GM12878 (cell line): ENCODE measurements at regions not wholly inside any gene's neighbourhood (a gene's known extent, or its start where the extent isn't known, plus 50 kb on each side); places are given as distances from the start of the nearest gene placed in this dataset.

Source experiments
- CEBPB ChIP-seq, 2 experiments: fragments of 150-350 bp in 1 of 2; IDR thresholded peaks; 2 replicates each; pipeline ENCODE4 v1.6.1; 2012 to 2014; ENCODE audit warnings: low read depth in 2 of 2, low read length in 2 of 2, borderline replicate concordance in 1 of 2, inconsistent platforms in 1 of 2
- HDAC2 ChIP-seq: fragments of 200-600 bp; sonication (generic); IDR thresholded peaks from 2 replicates; pipeline ENCODE4 v1.6.1; 2017
- MEF2A ChIP-seq: IDR thresholded peaks from 2 replicates; pipeline ENCODE4 v1.6.1; 2011; ENCODE audit warnings: low read depth, mild to moderate bottlenecking, low read length, moderate library complexity; ENCODE audit not compliant: insufficient read depth
- POLR2A ChIP-seq: IDR thresholded peaks from 2 replicates; pipeline ENCODE4 v1.6.1; 2011; ENCODE audit warnings: low read depth, mild to moderate bottlenecking, low read length
- TF ChIP-seq, protein P1 (sequence below), 3 experiments: IDR thresholded peaks in 2 of 3; conservative IDR thresholded peaks in 1 of 3; 2 replicates each; pipeline ENCODE4 v1.5.1; 2011; ENCODE audit warnings: low read depth in 3 of 3, low read length in 3 of 3, mild to moderate bottlenecking in 3 of 3, control low read depth in 2 of 3, moderate library complexity in 2 of 3, inconsistent platforms in 1 of 3, mixed read lengths in 1 of 3; ENCODE audit not compliant: control insufficient read depth in 2 of 3, insufficient read depth in 1 of 3; ENCODE audit errors: extremely low read depth in 1 of 3
- TF ChIP-seq, protein P2 (sequence below): IDR thresholded peaks from 2 replicates; pipeline ENCODE4 v1.6.1; 2011; ENCODE audit warnings: low read depth, low read length, improper control_type of control experiment, borderline replicate concordance

DNA sequence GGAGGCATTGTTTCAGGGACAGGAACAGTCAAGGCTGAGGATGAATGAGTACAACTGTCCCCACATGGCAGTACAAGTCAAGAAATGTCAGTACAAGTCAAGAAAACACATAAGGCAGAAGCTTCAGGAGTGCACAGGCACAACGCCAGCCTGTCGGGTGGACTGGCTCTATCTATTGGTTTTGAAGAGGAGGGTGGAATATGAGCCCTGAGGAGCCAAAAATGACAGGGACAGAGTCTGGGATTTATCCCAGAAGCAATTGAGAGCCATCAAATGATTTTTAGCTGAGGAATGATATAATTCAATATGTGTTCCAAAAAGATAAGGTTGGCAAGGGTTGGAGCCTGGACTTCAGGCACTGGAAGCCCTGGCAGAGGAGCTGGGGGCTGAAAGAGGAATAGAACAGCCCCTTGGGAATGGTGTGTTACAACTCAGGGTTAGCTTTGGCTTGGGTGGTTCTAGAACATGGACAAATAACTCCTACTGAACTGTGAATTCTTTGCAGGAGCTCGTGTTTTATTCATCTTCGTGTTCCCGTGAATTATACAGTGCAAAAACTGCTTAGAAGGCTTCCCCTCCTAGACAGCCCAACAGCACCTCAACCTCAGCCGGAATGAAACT is 425.7 kb upstream of the ARID1B start:
- TF ChIP-seq CEBPB (IDR thresholded peaks at IDR 0.05; ENCODE audit: borderline replicate concordance in 1 of 2, low read depth in 2 of 2, low read length in 2 of 2) (no peak), POLR2A (no peak), MEF2A (no peak), HDAC2 (no peak)
- TF ChIP-seq, protein P1, sequence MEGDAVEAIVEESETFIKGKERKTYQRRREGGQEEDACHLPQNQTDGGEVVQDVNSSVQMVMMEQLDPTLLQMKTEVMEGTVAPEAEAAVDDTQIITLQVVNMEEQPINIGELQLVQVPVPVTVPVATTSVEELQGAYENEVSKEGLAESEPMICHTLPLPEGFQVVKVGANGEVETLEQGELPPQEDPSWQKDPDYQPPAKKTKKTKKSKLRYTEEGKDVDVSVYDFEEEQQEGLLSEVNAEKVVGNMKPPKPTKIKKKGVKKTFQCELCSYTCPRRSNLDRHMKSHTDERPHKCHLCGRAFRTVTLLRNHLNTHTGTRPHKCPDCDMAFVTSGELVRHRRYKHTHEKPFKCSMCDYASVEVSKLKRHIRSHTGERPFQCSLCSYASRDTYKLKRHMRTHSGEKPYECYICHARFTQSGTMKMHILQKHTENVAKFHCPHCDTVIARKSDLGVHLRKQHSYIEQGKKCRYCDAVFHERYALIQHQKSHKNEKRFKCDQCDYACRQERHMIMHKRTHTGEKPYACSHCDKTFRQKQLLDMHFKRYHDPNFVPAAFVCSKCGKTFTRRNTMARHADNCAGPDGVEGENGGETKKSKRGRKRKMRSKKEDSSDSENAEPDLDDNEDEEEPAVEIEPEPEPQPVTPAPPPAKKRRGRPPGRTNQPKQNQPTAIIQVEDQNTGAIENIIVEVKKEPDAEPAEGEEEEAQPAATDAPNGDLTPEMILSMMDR (IDR thresholded peaks at IDR 0.05 in 2 of 3, conservative IDR thresholded peaks at IDR 0.05 in 1 of 3; ENCODE audit: control insufficient read depth in 2 of 3, extremely low read depth in 1 of 3, insufficient read depth in 1 of 3, low read depth in 3 of 3, low read length in 3 of 3): no peak
- TF ChIP-seq, protein P2, sequence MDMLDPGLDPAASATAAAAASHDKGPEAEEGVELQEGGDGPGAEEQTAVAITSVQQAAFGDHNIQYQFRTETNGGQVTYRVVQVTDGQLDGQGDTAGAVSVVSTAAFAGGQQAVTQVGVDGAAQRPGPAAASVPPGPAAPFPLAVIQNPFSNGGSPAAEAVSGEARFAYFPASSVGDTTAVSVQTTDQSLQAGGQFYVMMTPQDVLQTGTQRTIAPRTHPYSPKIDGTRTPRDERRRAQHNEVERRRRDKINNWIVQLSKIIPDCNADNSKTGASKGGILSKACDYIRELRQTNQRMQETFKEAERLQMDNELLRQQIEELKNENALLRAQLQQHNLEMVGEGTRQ: no peak
